Muscle of back (tissue), 3 donors: ENCODE measurements at regions not wholly inside any gene's neighbourhood (a gene's known extent, or its start where the extent isn't known, plus 50 kb on each side); places are given as distances from the start of the nearest gene placed in this dataset.

Source experiments
- DNase-seq, 3 donors: peaks; one replicate each; pipeline versions ENCODE4 v3.0.0 to v3.0.0-alpha.2; 2013

GRCh38 chr5:161235569-161235968 lies 311.0 kb downstream of the GABRB2 start:
- no peak for DNase-seq

- no peak for DNase-seq
Observed at GRCh38 chr5:161233553-161233952, 313.0 kb downstream of the GABRB2 start.

- DNase-seq = peak in 1 of 3 donors; percentile 3
Observed at GRCh38 chr5:161230221-161230620, 316.3 kb downstream of the GABRB2 start.

GRCh38 chr5:161219816-161220215 lies 326.7 kb downstream of the GABRB2 start:
- no peak for DNase-seq

GRCh38 chr5:161216877-161217276 lies 329.6 kb downstream of the GABRB2 start:
- DNase-seq = no peak

- no peak for DNase-seq
Observed at GRCh38 chr5:161212123-161212712, 334.3 kb downstream of the GABRB2 start.

- no peak for DNase-seq
Observed at GRCh38 chr5:161201558-161201957, 345.0 kb downstream of the GABRB2 start.

GRCh38 chr5:161190778-161191177 lies 338.8 kb upstream of the ATP10B start:
- no peak for DNase-seq

- no peak for DNase-seq
Observed at GRCh38 chr5:161190086-161190485, 338.1 kb upstream of the ATP10B start.

GRCh38 chr5:161189452-161189851 lies 337.4 kb upstream of the ATP10B start:
- DNase-seq = no peak

- no peak for DNase-seq
Observed at GRCh38 chr5:161183559-161183958, 331.5 kb upstream of the ATP10B start.

GRCh38 chr5:161176221-161176620 lies 324.2 kb upstream of the ATP10B start:
- DNase-seq = no peak

GRCh38 chr5:161169776-161170175 lies 317.8 kb upstream of the ATP10B start:
- DNase-seq = no peak

- DNase-seq = no peak
Observed at GRCh38 chr5:161167016-161167767, 315.2 kb upstream of the ATP10B start.

GRCh38 chr5:161165998-161166660 lies 314.1 kb upstream of the ATP10B start:
- no peak for DNase-seq

GRCh38 chr5:161157925-161158324 lies 305.9 kb upstream of the ATP10B start:
- DNase-seq = peak in 2 of 3 donors; percentile 16 to 28

- DNase-seq = no peak
Observed at GRCh38 chr5:161155451-161155850, 303.4 kb upstream of the ATP10B start.

GRCh38 chr5:161152415-161152940 lies 300.5 kb upstream of the ATP10B start:
- no peak for DNase-seq

- DNase-seq = peak in 1 of 3 donors; percentile 22
Observed at GRCh38 chr5:161150441-161150988, 298.5 kb upstream of the ATP10B start.

- no peak for DNase-seq
Observed at GRCh38 chr5:161149078-161149477, 297.1 kb upstream of the ATP10B start.

- no peak for DNase-seq
Observed at GRCh38 chr5:161138751-161139455, 286.9 kb upstream of the ATP10B start.

GRCh38 chr5:161134956-161135355 lies 282.9 kb upstream of the ATP10B start:
- DNase-seq = no peak
